DOHH2 (cell line): ENCODE measurements at regions not wholly inside any gene's neighbourhood (a gene's known extent, or its start where the extent isn't known, plus 50 kb on each side); places are given as distances from the start of the nearest gene placed in this dataset.

Source experiments
- H3F3A ChIP-seq: fragments of 200-600 bp; sonication (generic), shearing (Covaris generic); 2 replicates; pipeline ENCODE4 v1.6.0; 2016; ENCODE audit warnings: antibody characterized with exemption, mild to moderate bottlenecking; ENCODE audit not compliant: control insufficient read depth, insufficient read depth
- H3K27ac ChIP-seq: fragments of 200-600 bp; sonication (generic); 2 replicates; pipeline ENCODE4 v1.5.1; 2014; ENCODE audit warnings: low read depth, mild to moderate bottlenecking, low read length, moderate library complexity
- H3K27me3 ChIP-seq: fragments of 200-600 bp; sonication (generic); 2 replicates; pipeline ENCODE4 v1.6.1; 2014; ENCODE audit warnings: mild to moderate bottlenecking, low read length, mixed read lengths; ENCODE audit not compliant: control insufficient read depth
- H3K36me3 ChIP-seq: fragments of 200-600 bp; sonication (generic); 2 replicates; pipeline ENCODE4 v1.6.1; 2014; ENCODE audit warnings: mild to moderate bottlenecking, low read length, moderate library complexity, mixed read lengths; ENCODE audit not compliant: control insufficient read depth
- H3K4me1 ChIP-seq: fragments of 200-600 bp; sonication (generic); 2 replicates; pipeline ENCODE4 v1.6.1; 2014; ENCODE audit warnings: mild to moderate bottlenecking, low read length, mixed read lengths; ENCODE audit not compliant: control insufficient read depth
- H3K4me2 ChIP-seq: fragments of 200-600 bp; sonication (generic); 2 replicates; pipeline ENCODE4 v1.6.0; 2014; ENCODE audit warnings: mild to moderate bottlenecking, low read length, moderate library complexity
- H3K4me3 ChIP-seq: fragments of 200-600 bp; sonication (generic); 2 replicates; pipeline ENCODE4 v1.5.1; 2014; ENCODE audit warnings: mild to moderate bottlenecking, low read length, mixed read lengths
- H3K79me2 ChIP-seq: fragments of 200-600 bp; sonication (generic); 2 replicates; pipeline ENCODE4 v1.6.1; 2014; ENCODE audit warnings: mild to moderate bottlenecking, low read length, mixed read lengths; ENCODE audit not compliant: control insufficient read depth
- H3K9me2 ChIP-seq: fragments of 200-600 bp; sonication (generic); replicated peaks from 2 replicates; pipeline ENCODE4 v1.6.1; 2014; ENCODE audit warnings: mild to moderate bottlenecking, low read length, mixed read lengths; ENCODE audit not compliant: control insufficient read depth
- H3K9me3 ChIP-seq: fragments of 200-600 bp; sonication (generic); 2 replicates; pipeline ENCODE4 v1.6.1; 2014; ENCODE audit warnings: antibody characterized with exemption, low read length, mixed read lengths; ENCODE audit not compliant: control insufficient read depth, insufficient read depth
- H4K20me1 ChIP-seq: fragments of 200-600 bp; sonication (generic); 2 replicates; pipeline ENCODE4 v1.6.0; 2014; ENCODE audit warnings: low read depth, mild to moderate bottlenecking, antibody characterized with exemption, low read length, moderate library complexity; ENCODE audit not compliant: control insufficient read depth, insufficient read depth
- EZH2phosphoT487 ChIP-seq: fragments of 200-600 bp; sonication (generic); IDR thresholded peaks from 2 replicates; pipeline ENCODE4 v1.6.1; 2017; ENCODE audit warnings: borderline replicate concordance, mild to moderate bottlenecking, antibody characterized with exemption, low read length, moderate library complexity, mixed read lengths
- TF ChIP-seq, protein P1 (sequence below): fragments of 200-600 bp; sonication (generic); IDR thresholded peaks from one replicate; pipeline ENCODE4 v1.5.1; 2014; ENCODE audit warnings: antibody characterized with exemption, mild to moderate bottlenecking, low read depth, low read length; ENCODE audit not compliant: poor library complexity, severe bottlenecking

DNA sequence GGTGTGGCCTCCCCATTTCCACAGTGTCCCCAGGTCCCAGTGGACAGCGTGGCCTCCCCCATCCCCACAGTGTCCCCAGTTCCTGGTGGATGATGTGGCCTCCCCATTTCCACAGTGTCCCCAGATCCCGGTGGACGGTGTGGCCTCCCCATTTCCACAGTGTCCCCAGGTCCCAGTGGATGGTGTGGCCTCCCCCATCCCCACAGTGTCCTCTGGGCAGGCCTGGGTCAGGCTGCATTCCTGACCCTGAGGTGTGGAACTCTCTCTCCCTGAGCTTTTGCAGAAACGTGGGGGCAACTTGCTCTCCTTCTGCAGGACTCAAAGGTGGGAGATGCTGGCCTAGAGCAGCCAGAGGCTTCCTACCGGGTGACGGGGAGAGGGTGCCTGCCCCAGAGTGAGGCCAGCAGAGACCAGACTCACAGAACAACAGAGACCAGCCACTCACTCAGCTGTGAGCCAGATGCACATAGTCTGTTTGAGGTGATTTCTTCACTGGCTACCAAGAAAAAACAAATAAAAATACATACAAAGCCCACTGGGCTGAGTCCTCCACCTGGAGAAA is 85.8 kb upstream of the FGF3 start:
- Histone ChIP-seq H4K20me1 (no peaks in the 10 kb centered on the region), H3K4me2 (no peak overlapping the region), H3K27me3 (no peaks in the 10 kb centered on the region)

DNA sequence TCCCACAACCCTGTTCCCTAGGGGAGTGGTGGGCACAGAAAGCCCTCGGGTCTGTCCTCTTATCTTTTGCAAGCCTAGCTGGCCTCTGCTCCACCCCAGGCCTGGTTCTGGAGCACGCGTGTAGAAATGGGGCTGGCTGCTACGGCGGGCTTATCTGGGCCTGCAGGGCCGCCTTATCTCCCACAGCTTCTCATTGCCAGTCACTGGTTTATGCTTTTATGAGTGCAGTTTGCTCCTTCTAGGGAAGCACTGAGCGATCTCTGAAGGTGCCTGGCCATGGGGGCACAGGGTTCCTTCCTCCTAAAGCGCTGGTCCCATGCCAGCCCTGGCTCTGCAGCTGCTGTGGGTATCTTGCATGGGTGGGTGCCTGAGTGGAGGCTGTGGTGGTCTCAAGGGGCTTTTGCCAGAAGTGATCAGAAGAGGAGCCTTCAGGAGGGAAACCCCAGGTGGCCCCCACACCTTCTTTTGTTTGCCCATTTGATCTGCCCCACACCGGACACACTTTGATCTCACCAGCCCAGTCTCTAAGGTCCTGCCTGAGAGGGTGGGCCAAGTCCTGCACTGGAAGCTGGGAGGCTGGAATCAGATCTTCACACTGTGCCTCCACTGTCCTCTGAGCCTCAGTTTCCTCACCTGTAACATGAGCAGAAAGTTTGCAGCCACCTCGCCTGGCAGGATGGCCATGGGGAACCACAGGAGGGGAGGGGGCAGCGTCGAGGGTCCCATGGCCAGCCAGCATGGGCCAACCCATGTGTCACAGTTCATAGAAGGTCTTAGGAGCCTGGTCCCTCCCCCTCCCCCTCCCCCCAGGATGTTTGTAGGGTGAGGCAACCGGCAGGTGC is 86.6 kb upstream of the FGF3 start:
- Histone ChIP-seq H3K4me1 (no peaks in the 10 kb centered on the region), H3K4me3 (no peak overlapping the region), H3K27ac (no peak overlapping the region)

More for the DNA sequence above, 85.8 kb upstream of the FGF3 start:
- H3K4me3 ChIP-seq: no peak overlapping the region
- no peaks in the 10 kb centered on the region for H3K9me3 ChIP-seq
- H3K4me1 ChIP-seq: no peaks in the 10 kb centered on the region
- H3K79me2 ChIP-seq: no peaks in the 10 kb centered on the region
- no peak for TF ChIP-seq EZH2phosphoT487
- TF ChIP-seq, protein P1, sequence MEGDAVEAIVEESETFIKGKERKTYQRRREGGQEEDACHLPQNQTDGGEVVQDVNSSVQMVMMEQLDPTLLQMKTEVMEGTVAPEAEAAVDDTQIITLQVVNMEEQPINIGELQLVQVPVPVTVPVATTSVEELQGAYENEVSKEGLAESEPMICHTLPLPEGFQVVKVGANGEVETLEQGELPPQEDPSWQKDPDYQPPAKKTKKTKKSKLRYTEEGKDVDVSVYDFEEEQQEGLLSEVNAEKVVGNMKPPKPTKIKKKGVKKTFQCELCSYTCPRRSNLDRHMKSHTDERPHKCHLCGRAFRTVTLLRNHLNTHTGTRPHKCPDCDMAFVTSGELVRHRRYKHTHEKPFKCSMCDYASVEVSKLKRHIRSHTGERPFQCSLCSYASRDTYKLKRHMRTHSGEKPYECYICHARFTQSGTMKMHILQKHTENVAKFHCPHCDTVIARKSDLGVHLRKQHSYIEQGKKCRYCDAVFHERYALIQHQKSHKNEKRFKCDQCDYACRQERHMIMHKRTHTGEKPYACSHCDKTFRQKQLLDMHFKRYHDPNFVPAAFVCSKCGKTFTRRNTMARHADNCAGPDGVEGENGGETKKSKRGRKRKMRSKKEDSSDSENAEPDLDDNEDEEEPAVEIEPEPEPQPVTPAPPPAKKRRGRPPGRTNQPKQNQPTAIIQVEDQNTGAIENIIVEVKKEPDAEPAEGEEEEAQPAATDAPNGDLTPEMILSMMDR: no peak
- no peaks in the 10 kb centered on the region for H3F3A ChIP-seq
- no peak overlapping the region for H3K27ac ChIP-seq
- no peaks in the 10 kb centered on the region for H3K36me3 ChIP-seq
- no peaks in the 10 kb centered on the region for H3K9me2 ChIP-seq

DNA sequence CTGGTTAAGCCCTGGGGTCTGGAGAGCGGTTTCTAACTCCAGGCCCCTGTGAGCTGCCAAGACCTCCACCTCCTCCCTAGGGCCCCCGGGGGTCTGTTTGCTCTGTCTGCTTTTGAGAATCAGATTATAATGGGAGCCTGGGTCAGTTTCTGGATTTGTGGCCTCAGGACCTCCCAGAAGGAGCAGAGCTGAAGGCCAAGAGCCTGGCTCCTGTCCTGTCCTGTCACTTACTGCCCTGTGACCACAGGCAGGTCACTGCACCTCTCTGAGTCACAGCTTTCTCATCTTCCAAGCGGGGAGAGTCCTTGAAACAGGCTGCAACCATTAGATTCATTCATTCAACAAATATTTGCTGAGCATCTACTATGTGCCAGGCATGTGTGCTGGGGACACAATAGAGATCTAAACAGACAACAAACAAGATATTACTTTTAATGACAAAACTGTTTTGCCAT is 87.3 kb upstream of the FGF3 start:
- H3K9me3 ChIP-seq: no peaks in the 10 kb centered on the region
- H4K20me1 ChIP-seq: no peaks in the 10 kb centered on the region
- H3K79me2 ChIP-seq: no peaks in the 10 kb centered on the region
- H3K27me3 ChIP-seq: no peaks in the 10 kb centered on the region
- H3K27ac ChIP-seq: no peak overlapping the region
- H3K4me2 ChIP-seq: no peak overlapping the region
- H3K36me3 ChIP-seq: no peaks in the 10 kb centered on the region
- H3K4me3 ChIP-seq: no peak overlapping the region
- H3K4me1 ChIP-seq: no peaks in the 10 kb centered on the region
- H3K9me2 ChIP-seq: no peaks in the 10 kb centered on the region
- no peak for TF ChIP-seq EZH2phosphoT487
- TF ChIP-seq, protein P1: no peak
- H3F3A ChIP-seq: no peaks in the 10 kb centered on the region

More for the DNA sequence above, 86.6 kb upstream of the FGF3 start:
- no peaks in the 10 kb centered on the region for H4K20me1 ChIP-seq
- H3K27me3 ChIP-seq: no peaks in the 10 kb centered on the region
- no peaks in the 10 kb centered on the region for H3K9me3 ChIP-seq
- no peak overlapping the region for H3K4me2 ChIP-seq
- no peaks in the 10 kb centered on the region for H3F3A ChIP-seq
- H3K36me3 ChIP-seq: no peaks in the 10 kb centered on the region
- no peaks in the 10 kb centered on the region for H3K79me2 ChIP-seq
- TF ChIP-seq, protein P1: no peak
- no peak for TF ChIP-seq EZH2phosphoT487
- H3K9me2 ChIP-seq: no peaks in the 10 kb centered on the region
